GM19438 (cell line): ENCODE measurements at regions not wholly inside any gene's neighbourhood (a gene's known extent, or its start where the extent isn't known, plus 50 kb on each side); places are given as distances from the start of the nearest gene placed in this dataset.

ENCODE experiments used
- ATAC-seq: cut with Tn5 transposase; IDR thresholded peaks from one replicate; pipeline ENCODE4 v1.9.1; 2021; ENCODE audit warnings: low read depth; ENCODE audit not compliant: unreplicated experiment

DNA sequence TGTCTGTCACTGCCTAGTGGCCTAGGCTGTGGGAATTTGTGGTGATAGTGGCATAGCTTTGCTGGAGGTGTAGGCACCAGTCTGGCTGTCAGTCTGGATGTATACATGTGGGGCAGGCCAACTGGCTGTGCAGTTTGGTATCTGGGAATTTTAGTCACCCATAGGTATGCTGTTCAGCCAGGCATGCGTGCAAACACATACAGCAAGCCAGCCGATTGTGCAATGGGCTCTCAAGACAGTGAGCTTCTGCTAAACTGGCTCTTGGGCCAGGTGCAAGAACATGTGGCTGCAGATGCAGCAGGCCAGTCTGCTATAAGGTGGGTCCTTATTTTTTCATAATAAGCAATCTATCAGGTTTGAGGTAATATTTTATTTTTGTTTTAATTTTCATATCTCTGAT lies 87.1 kb upstream of the PLSCR5 start:
- ATAC-seq = no peak

DNA sequence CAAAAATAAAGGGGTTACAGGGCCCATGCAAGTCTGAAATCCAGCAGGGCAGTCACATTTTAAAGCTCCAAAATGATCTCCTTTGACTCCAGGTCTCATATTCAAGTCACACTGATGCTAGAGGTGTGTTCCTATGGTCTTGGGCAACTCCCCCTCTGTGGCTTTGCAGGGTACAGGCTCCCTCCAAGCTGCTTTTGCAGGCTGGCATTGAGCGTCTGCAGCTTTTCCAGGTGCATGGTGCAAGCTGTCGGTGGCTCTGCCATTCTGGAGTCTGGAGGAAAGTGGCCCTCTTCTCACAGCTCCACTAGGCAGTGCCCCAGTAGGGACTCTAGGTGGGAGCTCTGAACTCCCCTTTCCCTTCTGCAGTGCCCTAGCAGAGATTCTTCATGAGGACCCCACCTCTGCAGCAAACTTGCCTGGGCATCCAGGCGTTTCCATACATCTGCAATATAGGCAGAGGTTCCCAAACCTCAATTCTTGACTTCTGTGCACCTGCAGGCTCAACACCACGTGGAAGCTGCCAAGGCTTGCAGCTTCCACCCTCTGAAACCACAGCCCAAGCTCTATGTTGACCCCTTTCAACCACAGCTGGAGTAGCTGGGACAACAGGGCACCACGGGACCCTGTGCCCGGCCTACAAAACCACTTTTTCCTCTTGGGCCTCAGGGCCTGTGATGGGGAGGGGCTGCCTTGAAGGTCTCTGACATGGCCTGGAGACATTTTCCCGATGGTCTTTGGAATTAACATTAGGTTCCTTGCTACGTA lies 80.1 kb upstream of the PLSCR5 start:
- ATAC-seq = no peak

DNA sequence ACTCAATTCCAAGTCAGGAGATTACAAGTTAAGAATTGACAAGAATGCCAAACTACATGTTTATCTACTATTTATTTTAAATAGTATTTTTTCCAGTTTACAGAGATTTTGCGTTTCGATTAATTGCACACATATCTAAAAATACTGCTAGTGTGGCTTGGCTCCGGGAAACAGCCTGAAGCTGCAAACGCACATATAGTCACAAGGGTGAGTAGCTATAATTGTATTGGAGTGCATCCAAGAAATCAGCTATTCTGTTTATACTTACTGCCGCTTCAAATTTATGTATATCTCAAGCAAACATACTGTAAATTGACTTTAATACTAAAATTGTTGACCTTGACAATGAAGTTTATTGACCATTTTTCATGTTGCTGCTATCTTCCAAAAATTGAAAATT lies 77.0 kb upstream of the PLSCR5 start:
- no peak for ATAC-seq

DNA sequence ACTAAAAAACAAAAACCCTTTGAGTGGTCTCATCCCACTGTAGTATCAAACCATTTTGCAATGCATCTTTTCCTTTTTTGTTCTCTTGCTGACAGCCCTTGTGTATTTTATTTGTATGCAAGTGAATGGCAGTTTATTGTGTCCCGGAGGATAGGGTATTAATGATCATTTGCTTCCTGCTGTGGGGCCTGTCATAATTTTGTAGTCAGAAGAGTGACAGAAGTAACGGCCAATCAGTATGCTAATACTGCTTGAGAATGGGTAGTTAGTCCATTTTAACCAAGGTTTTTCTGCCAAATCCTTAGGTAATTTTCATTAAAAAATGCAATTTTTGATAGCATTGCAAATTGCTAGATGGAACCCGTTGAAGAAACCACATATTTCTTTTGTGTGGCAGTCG lies 75.5 kb upstream of the PLSCR5 start:
- ATAC-seq = no peak

DNA sequence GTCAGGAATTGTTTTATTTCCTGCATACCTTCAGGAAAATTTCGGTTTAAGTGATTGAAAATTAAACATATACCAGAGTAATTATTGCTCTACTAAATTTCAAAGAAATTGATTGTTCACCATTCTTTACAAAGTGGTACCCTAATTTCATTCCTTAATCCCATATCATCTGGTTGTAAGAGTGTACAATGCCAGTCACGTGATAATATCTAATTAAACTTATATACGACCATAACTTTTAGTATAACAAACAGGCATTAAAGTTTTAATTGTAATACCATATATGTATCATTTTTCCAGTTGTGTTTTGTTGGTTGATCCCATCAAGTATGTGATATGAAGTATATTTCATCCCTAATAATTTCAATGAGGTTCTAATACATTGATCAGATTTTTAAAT lies 74.8 kb upstream of the PLSCR5 start:
- no peak for ATAC-seq

DNA sequence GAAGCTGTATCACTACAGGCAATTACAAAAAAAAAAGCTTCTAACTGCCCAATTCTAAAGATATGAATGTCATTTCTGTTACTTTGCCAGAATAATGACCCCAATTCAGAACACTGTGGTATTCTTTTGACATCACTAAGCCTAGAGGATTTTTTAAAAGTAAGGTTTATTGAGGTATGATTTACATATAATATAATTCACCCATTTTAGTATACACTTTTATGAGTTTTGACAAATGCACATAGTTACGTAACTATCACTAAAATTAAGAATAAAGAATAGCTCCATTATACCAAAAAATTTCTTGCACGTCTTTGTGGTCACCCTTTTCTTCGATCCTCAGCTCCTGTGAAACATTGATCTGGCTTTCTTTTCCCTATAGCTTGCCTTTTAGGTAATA lies 74.0 kb upstream of the PLSCR5 start:
- no peak for ATAC-seq

DNA sequence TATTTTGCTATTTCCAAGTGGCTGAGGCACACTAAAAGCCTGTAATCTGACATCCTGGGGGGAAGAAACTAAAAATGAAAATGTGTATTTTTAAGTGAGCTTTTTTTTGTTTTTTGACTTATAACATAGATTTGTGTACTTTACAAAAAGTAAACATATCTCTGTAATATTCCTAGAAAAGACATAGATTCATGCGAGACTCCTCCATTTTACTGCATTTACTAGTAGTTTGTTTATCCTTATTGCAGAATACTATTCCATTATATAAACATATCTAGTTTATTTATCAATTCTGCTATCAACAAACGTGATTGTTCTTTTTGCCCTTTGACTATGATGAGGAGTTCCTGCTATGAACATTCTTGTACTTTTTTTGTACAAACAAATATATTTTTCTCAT lies 67.8 kb upstream of the PLSCR5 start:
- no peak for ATAC-seq

DNA sequence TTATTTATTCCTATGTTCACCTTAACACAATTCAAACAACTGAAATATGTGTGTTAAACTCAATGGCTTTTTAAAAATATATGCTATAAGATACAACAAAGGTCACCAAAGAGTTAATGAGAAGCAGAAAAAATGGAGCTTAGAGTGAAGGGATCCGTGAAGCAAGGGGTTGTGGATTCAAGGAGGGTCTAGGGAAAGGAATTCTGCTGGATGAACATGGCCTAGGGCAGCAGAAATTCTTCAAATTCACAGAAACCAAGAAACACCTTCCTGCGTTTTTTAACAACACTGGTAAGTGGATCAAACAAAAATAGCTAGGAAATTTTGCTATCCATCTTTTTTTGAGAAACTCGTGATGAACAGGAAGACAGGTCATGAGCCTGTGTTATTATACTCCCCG lies 59.3 kb upstream of the PLSCR5 start:
- no peak for ATAC-seq

DNA sequence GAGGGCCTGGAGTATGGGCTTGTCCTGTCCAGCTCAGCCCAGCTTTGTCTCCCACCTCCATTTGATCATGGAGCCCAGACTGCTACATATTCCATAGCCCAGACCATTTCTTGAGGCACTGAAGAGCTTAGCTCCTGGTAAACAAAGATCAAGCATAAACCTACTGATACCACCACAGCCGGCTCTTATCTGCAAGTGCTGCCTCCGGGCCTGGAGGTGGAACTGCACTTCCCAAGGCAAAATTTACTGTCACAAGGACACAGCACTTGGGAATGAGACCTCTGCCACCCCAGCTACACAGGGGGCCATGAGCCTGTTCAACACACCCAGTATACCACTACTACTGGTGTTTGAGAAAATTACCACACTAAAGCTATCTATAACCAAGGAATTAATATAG lies 53.7 kb upstream of the PLSCR5 start:
- no peak for ATAC-seq

DNA sequence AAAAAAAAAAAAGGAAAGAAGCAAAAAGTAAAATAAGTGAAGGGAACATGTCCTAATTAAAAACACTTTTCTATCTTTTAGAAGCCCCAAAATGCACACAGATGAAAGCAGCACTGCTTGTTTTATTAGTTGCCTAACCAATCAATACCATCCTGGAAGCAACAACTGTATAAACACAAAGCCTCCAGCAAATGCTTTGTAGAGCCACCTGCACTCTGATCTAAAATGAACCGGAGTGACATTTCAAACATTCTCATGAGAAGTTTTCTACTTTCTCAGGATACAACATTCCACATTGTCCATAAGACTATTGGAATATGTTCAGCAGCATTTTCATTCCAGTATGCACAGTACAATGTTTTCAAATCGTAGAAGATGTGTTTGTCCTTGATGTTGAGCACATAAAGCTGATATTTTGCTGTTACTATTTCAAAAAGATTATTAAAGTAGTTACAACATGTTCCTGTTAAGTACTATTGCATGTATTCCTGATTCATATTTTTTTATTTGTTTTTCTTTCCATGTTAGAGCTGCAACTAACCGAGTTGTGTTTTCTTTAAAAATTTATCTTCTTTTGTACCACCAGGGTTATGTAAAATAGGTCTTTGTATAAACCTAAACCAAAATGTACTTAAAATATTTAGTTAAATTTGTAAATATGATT lies 50.3 kb upstream of the PLSCR5 start:
- no peak for ATAC-seq
